H9 (cell line): ENCODE measurements at regions not wholly inside any gene's neighbourhood (a gene's known extent, or its start where the extent isn't known, plus 50 kb on each side); places are given as distances from the start of the nearest gene placed in this dataset.

Source experiments
- DNase-seq: peaks from one replicate; pipeline ENCODE4 v3.0.0-alpha.2; 2017
- H2AFZ ChIP-seq: one replicate; pipeline ENCODE4 v1.6.1; 2013; ENCODE audit warnings: mild to moderate bottlenecking, low read length, control low read depth, moderate library complexity
- H2AK5ac ChIP-seq: 2 replicates; pipeline ENCODE4 v1.6.1; 2013; ENCODE audit warnings: low read length, control low read depth, mixed read lengths; ENCODE audit not compliant: insufficient read length
- H2BK120ac ChIP-seq: one replicate; pipeline ENCODE4 v1.6.1; 2013; ENCODE audit warnings: low read depth, mild to moderate bottlenecking, low read length, control low read depth, inconsistent platforms; ENCODE audit not compliant: poor library complexity, severe bottlenecking
- H2BK12ac ChIP-seq: 2 replicates; pipeline ENCODE4 v1.6.1; 2013; ENCODE audit warnings: low read length, control low read depth, mixed read lengths, low read depth; ENCODE audit not compliant: insufficient read length
- H2BK15ac ChIP-seq: 2 replicates; pipeline ENCODE4 v1.6.1; 2013; ENCODE audit warnings: low read depth, low read length, control low read depth
- H2BK20ac ChIP-seq: one replicate; pipeline ENCODE4 v1.6.1; 2013; ENCODE audit warnings: low read depth, mild to moderate bottlenecking, low read length, control low read depth, inconsistent platforms; ENCODE audit not compliant: poor library complexity, severe bottlenecking
- H2BK5ac ChIP-seq: 2 replicates; pipeline ENCODE4 v1.6.1; 2013; ENCODE audit warnings: low read length, control low read depth, mixed read lengths; ENCODE audit not compliant: insufficient read length
- H3K14ac ChIP-seq: 2 replicates; pipeline ENCODE4 v1.6.1; 2013; ENCODE audit warnings: low read length, control low read depth; ENCODE audit not compliant: insufficient read depth
- H3K18ac ChIP-seq: 2 replicates; pipeline ENCODE4 v1.6.1; 2013; ENCODE audit warnings: low read depth, mild to moderate bottlenecking, mixed read lengths, low read length, control low read depth; ENCODE audit not compliant: insufficient read length
- H3K23ac ChIP-seq: 2 replicates; pipeline ENCODE4 v1.6.1; 2013; ENCODE audit warnings: low read length, control low read depth, mixed read lengths, low read depth; ENCODE audit not compliant: insufficient read length
- H3K23me2 ChIP-seq: 2 replicates; pipeline ENCODE4 v1.6.1; 2013; ENCODE audit warnings: low read depth, mild to moderate bottlenecking, mixed read lengths, low read length, control low read depth; ENCODE audit not compliant: insufficient read length, poor library complexity, severe bottlenecking
- H3K27ac ChIP-seq: 2 replicates; pipeline ENCODE4 v1.5.1; 2013; ENCODE audit warnings: low read length, control low read depth, mixed read lengths, low read depth; ENCODE audit not compliant: insufficient read length
- H3K27me3 ChIP-seq: 2 replicates; pipeline ENCODE4 v1.6.1; 2013; ENCODE audit warnings: low read length, control low read depth, inconsistent platforms; ENCODE audit not compliant: insufficient read depth
- H3K4ac ChIP-seq: 2 replicates; pipeline ENCODE4 v1.6.1; 2013; ENCODE audit warnings: low read depth, mild to moderate bottlenecking, control low read depth, inconsistent platforms, low read length, moderate library complexity
- H3K4me1 ChIP-seq: 2 replicates; pipeline ENCODE4 v1.6.1; 2013; ENCODE audit warnings: low read length, control low read depth, inconsistent platforms; ENCODE audit not compliant: insufficient read depth
- H3K4me2 ChIP-seq: 2 replicates; pipeline ENCODE4 v1.6.1; 2013; ENCODE audit warnings: low read length, control low read depth, mixed read lengths; ENCODE audit not compliant: insufficient read length, insufficient read depth
- H3K56ac ChIP-seq: 2 replicates; pipeline ENCODE4 v1.6.1; 2013; ENCODE audit warnings: low read depth, mild to moderate bottlenecking, mixed read lengths, low read length, control low read depth; ENCODE audit not compliant: insufficient read length
- H3K79me1 ChIP-seq: 2 replicates; pipeline ENCODE4 v1.6.1; 2013; ENCODE audit warnings: low read depth, mild to moderate bottlenecking, moderate library complexity, low read length, control low read depth, inconsistent platforms; ENCODE audit not compliant: insufficient read depth, poor library complexity, severe bottlenecking
- H3K79me2 ChIP-seq: 2 replicates; pipeline ENCODE4 v1.6.1; 2013; ENCODE audit warnings: low read length, control low read depth, inconsistent platforms; ENCODE audit not compliant: insufficient read depth
- H3K9ac ChIP-seq: 2 replicates; pipeline ENCODE4 v1.6.1; 2013; ENCODE audit warnings: low read length, control low read depth, mixed read lengths; ENCODE audit not compliant: insufficient read length; ENCODE audit errors: extremely low read depth
- H3K9me3 ChIP-seq: one replicate; pipeline ENCODE4 v1.6.1; 2013; ENCODE audit warnings: low read depth, low read length, inconsistent platforms; ENCODE audit not compliant: control insufficient read depth
- H3T11ph ChIP-seq: one replicate; pipeline ENCODE4 v1.6.1; 2013; ENCODE audit warnings: mild to moderate bottlenecking, low read length, control low read depth, inconsistent platforms
- H4K20me1 ChIP-seq: one replicate; pipeline ENCODE4 v1.6.1; 2013; ENCODE audit not compliant: control insufficient read depth, insufficient read length, insufficient read depth
- H4K5ac ChIP-seq: 2 replicates; pipeline ENCODE4 v1.6.1; 2013; ENCODE audit warnings: low read depth, mild to moderate bottlenecking, mixed read lengths, low read length, control low read depth; ENCODE audit not compliant: insufficient read length
- H4K8ac ChIP-seq: replicated peaks from 2 replicates; pipeline ENCODE4 v1.6.1; 2013; ENCODE audit warnings: low read length, control low read depth, mixed read lengths, low read depth; ENCODE audit not compliant: insufficient read length
- H4K91ac ChIP-seq: 2 replicates; pipeline ENCODE4 v1.6.1; 2013; ENCODE audit warnings: low read depth, mild to moderate bottlenecking, moderate library complexity, mixed read lengths, low read length, control low read depth; ENCODE audit not compliant: insufficient read length
- H3K27ac Mint-ChIP-seq, 3 experiments: 2 replicates in 2 of 3; 3 replicates in 1 of 3; pipeline ENCODE4 v1.8.0; 2020 to 2021; ENCODE audit warnings: mixed read lengths in 3 of 3, mild to moderate bottlenecking in 1 of 3, moderate library complexity in 1 of 3
- H3K27me3 Mint-ChIP-seq: 2 replicates; pipeline ENCODE4 v1.8.0; 2021; ENCODE audit warnings: low read depth, mild to moderate bottlenecking, moderate library complexity, mixed read lengths
- H3K36me3 Mint-ChIP-seq, 3 experiments: 2 replicates in 2 of 3; 3 replicates in 1 of 3; pipeline ENCODE4 v1.8.0; 2020 to 2021; ENCODE audit warnings: low read depth in 3 of 3, mixed read lengths in 3 of 3; ENCODE audit not compliant: insufficient read depth in 1 of 3
- H3K4me1 Mint-ChIP-seq, 2 experiments: 2 replicates each; pipeline ENCODE4 v1.8.0; 2020; ENCODE audit warnings: mixed read lengths in 2 of 2
- H3K4me3 Mint-ChIP-seq, 2 experiments: 2 replicates in 1 of 2; 3 replicates in 1 of 2; pipeline ENCODE4 v1.8.0; 2020 to 2021; ENCODE audit warnings: mild to moderate bottlenecking in 2 of 2, mixed read lengths in 2 of 2, moderate library complexity in 1 of 2
- H3K9me3 Mint-ChIP-seq, 2 experiments: 2 replicates in 1 of 2; 3 replicates in 1 of 2; pipeline ENCODE4 v1.8.0; 2020; ENCODE audit warnings: mild to moderate bottlenecking in 2 of 2, mixed read lengths in 2 of 2, moderate library complexity in 1 of 2
- WGBS: extraction: QIAGEN DNeasy Blood & Tissue Kit; methylation state at CpG from one replicate; pipeline ENCODE4 v1.1.7; 2013; ENCODE audit warnings: missing lambda C conversion rate, low lambda C conversion rate, mixed read lengths; ENCODE audit not compliant: insufficient read length; ENCODE audit errors: extremely low coverage; 5-methylcytosine and 5-hydroxymethylcytosine counted together
- TF ChIP-seq, protein P1 (sequence below): fragments of 200-600 bp; sonication (generic); conservative IDR thresholded peaks from 3 replicates; pipeline ENCODE4 v1.8.0; 2021; ENCODE audit warnings: antibody characterized with exemption, mild to moderate bottlenecking

DNA sequence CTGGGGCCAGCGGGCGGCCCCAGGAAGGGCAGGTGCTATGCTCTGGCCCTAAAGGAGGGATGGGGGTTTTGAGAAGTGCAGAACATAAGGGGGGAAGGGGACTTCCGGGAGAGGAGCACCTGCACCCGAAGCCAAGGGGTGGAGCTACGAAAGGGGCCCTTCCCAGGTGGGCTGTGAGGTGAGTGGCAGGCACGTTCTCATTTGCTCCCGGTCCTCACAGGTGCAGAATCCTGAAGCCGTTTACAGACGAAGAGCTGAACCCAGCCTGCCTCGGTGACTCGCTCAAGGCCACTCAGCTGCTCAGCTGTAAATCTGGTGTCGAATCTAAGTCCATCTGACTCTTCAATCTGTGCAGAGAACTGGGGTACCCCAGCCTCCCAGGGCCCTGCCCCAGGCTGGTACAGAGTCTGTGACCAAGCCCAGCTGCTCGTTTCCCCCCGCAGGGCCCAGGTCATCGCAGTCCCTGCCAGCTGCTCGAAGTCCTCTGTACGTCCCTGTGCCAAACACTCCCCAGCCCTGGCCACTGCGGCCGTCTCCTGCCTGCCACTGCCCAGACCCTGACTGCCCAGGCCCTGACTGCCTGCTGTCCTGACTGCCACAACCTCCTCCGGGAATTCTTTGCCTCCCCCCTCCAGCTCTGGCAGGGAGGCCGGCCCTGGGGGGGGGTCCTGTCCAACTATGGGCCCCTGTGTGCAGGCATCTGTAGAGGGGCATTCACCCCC lies 53.8 kb upstream of the RXRA start:
- H2AFZ ChIP-seq, result no peak overlapping the region
- H3K14ac ChIP-seq, result no peak overlapping the region; the same call in 1 of the 2 replicates
- WGBS, result no CpG with 5 or more reads among the region's 21 CpGs
- H3K4ac ChIP-seq, result no peak overlapping the region
- no peaks in the 10 kb centered on the region for H3K9me3 ChIP-seq
- no peak overlapping the region for H2BK20ac ChIP-seq
- no peak overlapping the region for H3K9ac ChIP-seq
- TF ChIP-seq, protein P1, sequence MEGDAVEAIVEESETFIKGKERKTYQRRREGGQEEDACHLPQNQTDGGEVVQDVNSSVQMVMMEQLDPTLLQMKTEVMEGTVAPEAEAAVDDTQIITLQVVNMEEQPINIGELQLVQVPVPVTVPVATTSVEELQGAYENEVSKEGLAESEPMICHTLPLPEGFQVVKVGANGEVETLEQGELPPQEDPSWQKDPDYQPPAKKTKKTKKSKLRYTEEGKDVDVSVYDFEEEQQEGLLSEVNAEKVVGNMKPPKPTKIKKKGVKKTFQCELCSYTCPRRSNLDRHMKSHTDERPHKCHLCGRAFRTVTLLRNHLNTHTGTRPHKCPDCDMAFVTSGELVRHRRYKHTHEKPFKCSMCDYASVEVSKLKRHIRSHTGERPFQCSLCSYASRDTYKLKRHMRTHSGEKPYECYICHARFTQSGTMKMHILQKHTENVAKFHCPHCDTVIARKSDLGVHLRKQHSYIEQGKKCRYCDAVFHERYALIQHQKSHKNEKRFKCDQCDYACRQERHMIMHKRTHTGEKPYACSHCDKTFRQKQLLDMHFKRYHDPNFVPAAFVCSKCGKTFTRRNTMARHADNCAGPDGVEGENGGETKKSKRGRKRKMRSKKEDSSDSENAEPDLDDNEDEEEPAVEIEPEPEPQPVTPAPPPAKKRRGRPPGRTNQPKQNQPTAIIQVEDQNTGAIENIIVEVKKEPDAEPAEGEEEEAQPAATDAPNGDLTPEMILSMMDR, result no peak
- Mint-ChIP-seq H3K36me3 (no peaks in the 10 kb centered on the region; a peak in 1 of 7 replicates), H3K27ac (no peak overlapping the region), H3K4me3 (no peak overlapping the region), H3K4me1 (peaks cover 17 to 41% of the 10 kb centered on the region in 2 experiments), H3K9me3 (peaks cover 0 to 6% of the 10 kb centered on the region in 2 experiments; a peak in 1 of 5 replicates), H3K27me3 (no peaks in the 10 kb centered on the region; the same call in 1 of the 2 replicates)
- no peak overlapping the region for H2BK5ac ChIP-seq
- H3K79me2 ChIP-seq, result no peaks in the 10 kb centered on the region
- H3K18ac ChIP-seq, result no peak overlapping the region
- no peak overlapping the region for H3T11ph ChIP-seq
- H2BK15ac ChIP-seq, result no peak overlapping the region
- H3K4me2 ChIP-seq, result no peak overlapping the region
- H2BK12ac ChIP-seq, result no peak overlapping the region
- H3K27me3 ChIP-seq, result no peaks in the 10 kb centered on the region
- no peak overlapping the region for H3K56ac ChIP-seq
- no peak overlapping the region for H3K23ac ChIP-seq
- peaks cover 4% of the 10 kb centered on the region for H4K20me1 ChIP-seq
- no peak for DNase-seq
- no peak overlapping the region for H3K27ac ChIP-seq
- H2BK120ac ChIP-seq, result no peak overlapping the region
- no peak overlapping the region for H4K91ac ChIP-seq
- H3K23me2 ChIP-seq, result no peaks in the 10 kb centered on the region
- no peaks in the 10 kb centered on the region for H3K4me1 ChIP-seq
- H4K5ac ChIP-seq, result no peak overlapping the region
- no peak overlapping the region for H2AK5ac ChIP-seq
- no peaks in the 10 kb centered on the region for H3K79me1 ChIP-seq
- H4K8ac ChIP-seq, result no peak overlapping the region
